IMR-90 (cell line): ENCODE measurements at regions not wholly inside any gene's neighbourhood (a gene's known extent, or its start where the extent isn't known, plus 50 kb on each side); places are given as distances from the start of the nearest gene placed in this dataset.

Source experiments
- ATAC-seq: fragments of 200-7000 bp; cut with Tn5 transposase; 2 replicates; pipeline ENCODE4 v1.9.1; 2020; ENCODE audit warnings: low read depth, mild to moderate bottlenecking, moderate library complexity
- BruUV-seq: library from RNA; stranded (reverse); fragments of 400-500 nt; replicated peaks from 2 replicates; lab custom pipeline; 2021; lab: Mats Ljungman, UMichigan
- CTCF ChIA-PET: fragments of 300-600 bp; formaldehyde crosslinking; extraction: SDS; loops from one replicate; lab custom pipeline; 2021; ENCODE audit warnings: antibody characterized with exemption; lab: Yijun Ruan, JAX
- POLR2A ChIA-PET: fragments of 300-600 bp; sonication (Branson Sonifier 250); formaldehyde crosslinking; loops from one replicate; lab custom pipeline; 2022; ENCODE audit warnings: antibody characterized with exemption; ENCODE audit not compliant: unreplicated experiment; lab: Charles Lee
- DNase-seq: peaks from one replicate; pipeline ENCODE4 v3.0.0; 2013
- H2AFZ ChIP-seq: replicated peaks from 2 replicates; pipeline ENCODE3; 2013; ENCODE audit warnings: low read length, mild to moderate bottlenecking; ENCODE audit not compliant: poor library complexity
- H2AK5ac ChIP-seq: 2 replicates; pipeline ENCODE4 v1.6.1; 2013; ENCODE audit warnings: low read depth, low read length, inconsistent platforms
- H2AK9ac ChIP-seq: replicated peaks from 2 replicates; pipeline ENCODE3; 2013; ENCODE audit warnings: mild to moderate bottlenecking, low read depth, low read length, moderate library complexity; ENCODE audit not compliant: poor library complexity
- H2BK120ac ChIP-seq: 2 replicates; pipeline ENCODE4 v1.6.1; 2013; ENCODE audit warnings: low read depth, low read length, inconsistent platforms
- H2BK15ac ChIP-seq: 3 replicates; pipeline ENCODE4 v1.6.1; 2013; ENCODE audit warnings: low read depth, low read length, inconsistent platforms
- H2BK20ac ChIP-seq: 2 replicates; pipeline ENCODE4 v1.6.1; 2013; ENCODE audit warnings: low read depth, mild to moderate bottlenecking, inconsistent platforms, low read length, moderate library complexity
- H2BK5ac ChIP-seq: 2 replicates; pipeline ENCODE4 v1.6.1; 2013; ENCODE audit warnings: mild to moderate bottlenecking, low read depth, low read length, inconsistent platforms; ENCODE audit not compliant: poor library complexity, severe bottlenecking
- H3K14ac ChIP-seq: replicated peaks from 2 replicates; pipeline ENCODE4 v1.6.1; 2013; ENCODE audit warnings: low read depth, low read length, inconsistent platforms
- H3K18ac ChIP-seq: 2 replicates; pipeline ENCODE4 v1.6.1; 2013; ENCODE audit warnings: low read depth, low read length, control low read depth
- H3K23ac ChIP-seq: 2 replicates; pipeline ENCODE4 v1.6.1; 2013; ENCODE audit warnings: low read depth, low read length, inconsistent platforms
- H3K27ac ChIP-seq: 2 replicates; pipeline ENCODE4 v1.5.1; 2013; ENCODE audit warnings: mild to moderate bottlenecking, control low read depth, low read length; ENCODE audit not compliant: insufficient read depth
- H3K27me3 ChIP-seq: 2 replicates; pipeline ENCODE4 v1.6.1; 2013; ENCODE audit warnings: low read length; ENCODE audit not compliant: control insufficient read depth, insufficient read depth
- H3K36me3 ChIP-seq: 2 replicates; pipeline ENCODE4 v1.6.1; 2013; ENCODE audit warnings: low read length, mixed read lengths; ENCODE audit not compliant: control insufficient read depth, insufficient read depth
- H3K4ac ChIP-seq: 2 replicates; pipeline ENCODE4 v1.6.1; 2013; ENCODE audit warnings: low read depth, low read length, inconsistent platforms
- H3K4me1 ChIP-seq: 2 replicates; pipeline ENCODE4 v1.6.1; 2013; ENCODE audit warnings: low read length, mixed read lengths; ENCODE audit not compliant: control insufficient read depth, insufficient read depth
- H3K4me2 ChIP-seq: 2 replicates; pipeline ENCODE4 v1.6.1; 2013; ENCODE audit warnings: low read depth, mild to moderate bottlenecking, control low read depth, low read length, moderate library complexity
- H3K4me3 ChIP-seq: 2 replicates; pipeline ENCODE4 v1.5.1; 2013; ENCODE audit warnings: low read depth, mild to moderate bottlenecking, control low read depth, low read length, moderate library complexity; ENCODE audit not compliant: insufficient read depth
- H3K56ac ChIP-seq: 2 replicates; pipeline ENCODE4 v1.6.1; 2013; ENCODE audit warnings: low read length, inconsistent platforms; ENCODE audit not compliant: insufficient read depth; ENCODE audit errors: extremely low read depth
- H3K79me1 ChIP-seq, 2 experiments: 2 replicates each; pipeline ENCODE4 v1.6.1; 2013; ENCODE audit warnings: low read length in 2 of 2, inconsistent platforms in 1 of 2, low read depth in 1 of 2
- H3K9ac ChIP-seq: 2 replicates; pipeline ENCODE4 v1.6.1; 2013; ENCODE audit warnings: low read depth, low read length, control low read depth
- H3K9me1 ChIP-seq: 2 replicates; pipeline ENCODE4 v1.6.1; 2013; ENCODE audit warnings: low read length, inconsistent platforms; ENCODE audit not compliant: insufficient read depth
- H3K9me3 ChIP-seq: 2 replicates; pipeline ENCODE4 v1.6.1; 2013; ENCODE audit warnings: low read length; ENCODE audit not compliant: control insufficient read depth, insufficient read depth
- H4K20me1 ChIP-seq: 2 replicates; pipeline ENCODE4 v1.6.1; 2013; ENCODE audit warnings: low read length, inconsistent platforms; ENCODE audit not compliant: insufficient read depth
- H4K5ac ChIP-seq: 2 replicates; pipeline ENCODE4 v1.6.1; 2013; ENCODE audit warnings: mild to moderate bottlenecking, low read depth, low read length, control low read depth
- H4K8ac ChIP-seq, 2 experiments: 2 replicates each; pipeline ENCODE4 v1.6.1; 2013; ENCODE audit warnings: low read depth in 2 of 2, low read length in 2 of 2, control low read depth in 1 of 2, inconsistent platforms in 1 of 2
- H4K91ac ChIP-seq: 2 replicates; pipeline ENCODE4 v1.6.1; 2013; ENCODE audit warnings: low read depth, low read length, inconsistent platforms; ENCODE audit not compliant: insufficient read depth
- BHLHE40 ChIP-seq: fragments of 150-350 bp; IDR thresholded peaks from 2 replicates; pipeline ENCODE4 v1.6.1; 2016; ENCODE audit warnings: mild to moderate bottlenecking, low read depth, low read length
- CEBPB ChIP-seq: IDR thresholded peaks from 2 replicates; pipeline ENCODE4 v1.6.1; 2012; ENCODE audit warnings: low read depth, low read length, improper control_type of control experiment
- CHD1 ChIP-seq: IDR thresholded peaks from 2 replicates; pipeline ENCODE4 v1.6.1; 2012; ENCODE audit warnings: low read depth, low read length, improper control_type of control experiment
- MAFK ChIP-seq: IDR thresholded peaks from 2 replicates; pipeline ENCODE4 v1.6.1; 2012; ENCODE audit warnings: low read depth, low read length, improper control_type of control experiment
- MAZ ChIP-seq: IDR thresholded peaks from 2 replicates; pipeline ENCODE4 v1.6.1; 2012; ENCODE audit warnings: low read depth, mild to moderate bottlenecking, low read length, improper control_type of control experiment, moderate library complexity, borderline replicate concordance
- MXI1 ChIP-seq: IDR thresholded peaks from 2 replicates; pipeline ENCODE4 v1.6.1; 2012; ENCODE audit warnings: low read depth, mild to moderate bottlenecking, low read length, moderate library complexity, borderline replicate concordance
- POLR2A ChIP-seq: IDR thresholded peaks from 2 replicates; pipeline ENCODE4 v1.6.1; 2012; ENCODE audit warnings: mild to moderate bottlenecking, low read depth, low read length
- RAD21 ChIP-seq: IDR thresholded peaks from 2 replicates; pipeline ENCODE4 v1.6.1; 2012; ENCODE audit warnings: low read length, improper control_type of control experiment
- RCOR1 ChIP-seq: IDR thresholded peaks from 2 replicates; pipeline ENCODE4 v1.6.1; 2012; ENCODE audit warnings: mild to moderate bottlenecking, low read length, improper control_type of control experiment; ENCODE audit not compliant: insufficient replicate concordance
- RFX5 ChIP-seq: IDR thresholded peaks from 2 replicates; pipeline ENCODE4 v1.8.0; 2012; ENCODE audit warnings: low read depth, mild to moderate bottlenecking, low read length, moderate library complexity
- WGBS, 2 experiments: methylation state at CpG; one replicate each; pipeline versions ENCODE4 v1.1.5 to v1.1.7; 2013; ENCODE audit warnings: missing lambda C conversion rate in 2 of 2; ENCODE audit not compliant: insufficient read length in 1 of 2; ENCODE audit errors: extremely low coverage in 2 of 2; 5-methylcytosine and 5-hydroxymethylcytosine counted together
- dilution Hi-C: fragments of 300-500 bp; cut with HindIII; formaldehyde crosslinking; loops from one replicate; pipeline ENCODE4 v1.14.3; 2018; ENCODE audit warnings: low sequenced_read_pairs; ENCODE audit not compliant: unreplicated experiment
- in situ Hi-C: fragments of 300-500 bp; cut with MboI; formaldehyde crosslinking; loops from 3 replicates; pipeline ENCODE4 v1.14.3; 2019; ENCODE audit warnings: low sequenced_read_pairs, inconsistent platforms, mixed read lengths
- intact Hi-C: fragments of 100-400 bp; cut with micrococcal nuclease; formaldehyde crosslinking; loops from 2 replicates; pipeline ENCODE4 v1.10.0; 2022
- TF ChIP-seq, protein P1 (sequence below): conservative IDR thresholded peaks from 2 replicates; pipeline ENCODE4 v1.5.1; 2012; ENCODE audit warnings: mild to moderate bottlenecking, low read depth, low read length, improper control_type of control experiment
- TF ChIP-seq, protein P2 (sequence below): fragments of 150-350 bp; IDR thresholded peaks from 2 replicates; pipeline ENCODE4 v1.6.1; 2017; ENCODE audit warnings: mild to moderate bottlenecking, antibody characterized with exemption, low read length, low read depth
- TF ChIP-seq, protein P3 (sequence below): fragments of 150-350 bp; IDR thresholded peaks from 2 replicates; pipeline ENCODE4 v1.6.1; 2016; ENCODE audit warnings: low read depth, mild to moderate bottlenecking, low read length, moderate library complexity, borderline replicate concordance

DNA sequence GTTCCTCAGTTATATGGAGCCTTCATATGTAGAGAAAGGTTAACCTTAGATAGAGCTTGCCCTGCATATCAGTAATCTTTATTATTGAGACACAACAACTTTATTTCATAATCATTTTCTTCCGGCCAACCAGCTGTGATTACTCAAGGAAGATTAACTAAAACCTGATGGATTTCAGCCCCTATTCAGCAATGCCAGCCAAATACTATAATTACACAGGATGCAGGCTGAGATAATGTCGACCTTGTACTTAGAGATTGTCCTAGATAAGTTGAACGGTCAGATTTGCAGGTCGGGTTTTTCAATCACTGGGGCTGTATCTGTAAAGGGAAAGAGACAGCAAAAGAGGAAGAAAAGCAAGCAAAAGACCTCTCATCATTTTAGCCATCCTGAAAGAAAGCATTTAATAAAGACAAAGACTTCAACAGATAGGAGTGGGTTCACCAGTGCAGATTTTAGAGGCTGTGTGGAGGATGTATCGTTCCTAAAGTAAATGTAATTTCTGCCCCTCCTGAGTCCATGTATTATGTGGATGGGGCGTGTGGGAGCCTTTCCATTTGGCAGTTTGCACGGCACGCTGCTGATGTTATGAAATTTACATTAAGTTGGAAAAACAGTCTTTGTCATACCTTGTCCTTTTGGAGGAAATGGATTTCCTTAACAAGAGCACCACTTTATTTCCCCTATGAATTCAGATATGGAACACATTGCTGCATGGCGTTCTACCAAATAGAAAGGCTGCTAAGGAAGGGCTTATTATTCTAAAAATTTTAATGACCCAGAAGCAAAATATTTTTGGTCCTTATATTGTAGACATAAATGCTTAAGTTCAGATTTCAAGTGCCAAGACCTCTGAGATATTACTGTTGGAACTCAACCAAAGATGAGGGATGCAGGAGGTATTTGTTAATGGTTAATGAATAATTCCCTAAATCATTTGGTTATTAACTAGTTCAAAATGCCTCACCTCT lies 496.7 kb downstream of the SPRY1 start:
- WGBS, 2 experiments = no CpG with 5 or more reads among the region's 9 CpGs
- intact Hi-C loops = no loop called here
- H3K14ac ChIP-seq = peak overlapping the region; percentile 23; the same call in 1 of the 2 replicates
- ATAC-seq (peak; percentile 21), DNase-seq (peak; percentile 34)
- no peak overlapping the region for H4K91ac ChIP-seq
- no peak overlapping the region for H3K4me3 ChIP-seq
- ChIA-PET CTCF (interaction anchor here (1.0 kb wide), 1 partner anchor 36 kb away, joined by 4 read pairs; no protein-coding TSS in a partner anchor), POLR2A (no interaction called here)
- no peak overlapping the region for H2BK5ac ChIP-seq
- peak overlapping the region; percentile 65 for H2AFZ ChIP-seq
- H3K9me3 ChIP-seq = no peaks in the 10 kb centered on the region
- no peaks in the 10 kb centered on the region for H3K27me3 ChIP-seq
- BruUV-seq = no TSS peak
- no peaks in the 10 kb centered on the region for H3K9me1 ChIP-seq
- no peak overlapping the region for H3K4ac ChIP-seq
- H3K9ac ChIP-seq = no peak overlapping the region
- no peaks in the 10 kb centered on the region for H3K36me3 ChIP-seq
- H3K4me2 ChIP-seq = peak overlapping the region; percentile 62
- H3K18ac ChIP-seq = peak overlapping the region; percentile 55
- H2BK15ac ChIP-seq = 0 out of 3 replicates have a peak overlapping the region, but pooled peaks have one; percentile 17
- H2BK20ac ChIP-seq = peak overlapping the region; percentile 4; the same call in 1 of the 2 replicates
- no peak overlapping the region; the same call in 1 of the 2 replicates for H4K5ac ChIP-seq
- H3K79me1 ChIP-seq = no peaks in the 10 kb centered on the region
- no peak overlapping the region for H3K56ac ChIP-seq
- H4K8ac ChIP-seq = 0 out of 4 replicates have a peak overlapping the region, but pooled peaks of 1 of the 2 experiments have one; percentile 53
- peaks cover 4% of the 10 kb centered on the region; the same call in 1 of the 2 replicates for H3K4me1 ChIP-seq
- no peaks in the 10 kb centered on the region for H4K20me1 ChIP-seq
- H3K27ac ChIP-seq = peak overlapping the region; percentile 36; the same call in 1 of the 2 replicates
- no peak overlapping the region for H2AK5ac ChIP-seq
- peak overlapping the region; percentile 28 for H3K23ac ChIP-seq
- dilution Hi-C loops = no loop called here
- no peak for TF ChIP-seq RFX5
- TF ChIP-seq RCOR1 = no peak
- TF ChIP-seq, protein P1, sequence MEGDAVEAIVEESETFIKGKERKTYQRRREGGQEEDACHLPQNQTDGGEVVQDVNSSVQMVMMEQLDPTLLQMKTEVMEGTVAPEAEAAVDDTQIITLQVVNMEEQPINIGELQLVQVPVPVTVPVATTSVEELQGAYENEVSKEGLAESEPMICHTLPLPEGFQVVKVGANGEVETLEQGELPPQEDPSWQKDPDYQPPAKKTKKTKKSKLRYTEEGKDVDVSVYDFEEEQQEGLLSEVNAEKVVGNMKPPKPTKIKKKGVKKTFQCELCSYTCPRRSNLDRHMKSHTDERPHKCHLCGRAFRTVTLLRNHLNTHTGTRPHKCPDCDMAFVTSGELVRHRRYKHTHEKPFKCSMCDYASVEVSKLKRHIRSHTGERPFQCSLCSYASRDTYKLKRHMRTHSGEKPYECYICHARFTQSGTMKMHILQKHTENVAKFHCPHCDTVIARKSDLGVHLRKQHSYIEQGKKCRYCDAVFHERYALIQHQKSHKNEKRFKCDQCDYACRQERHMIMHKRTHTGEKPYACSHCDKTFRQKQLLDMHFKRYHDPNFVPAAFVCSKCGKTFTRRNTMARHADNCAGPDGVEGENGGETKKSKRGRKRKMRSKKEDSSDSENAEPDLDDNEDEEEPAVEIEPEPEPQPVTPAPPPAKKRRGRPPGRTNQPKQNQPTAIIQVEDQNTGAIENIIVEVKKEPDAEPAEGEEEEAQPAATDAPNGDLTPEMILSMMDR = no peak
- TF ChIP-seq MAZ = no peak
- TF ChIP-seq BHLHE40 = no peak
- TF ChIP-seq RAD21 = no peak
- TF ChIP-seq, protein P2, sequence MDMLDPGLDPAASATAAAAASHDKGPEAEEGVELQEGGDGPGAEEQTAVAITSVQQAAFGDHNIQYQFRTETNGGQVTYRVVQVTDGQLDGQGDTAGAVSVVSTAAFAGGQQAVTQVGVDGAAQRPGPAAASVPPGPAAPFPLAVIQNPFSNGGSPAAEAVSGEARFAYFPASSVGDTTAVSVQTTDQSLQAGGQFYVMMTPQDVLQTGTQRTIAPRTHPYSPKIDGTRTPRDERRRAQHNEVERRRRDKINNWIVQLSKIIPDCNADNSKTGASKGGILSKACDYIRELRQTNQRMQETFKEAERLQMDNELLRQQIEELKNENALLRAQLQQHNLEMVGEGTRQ = no peak
- no peak for TF ChIP-seq CHD1
- TF ChIP-seq CEBPB = no peak
- TF ChIP-seq, protein P3, sequence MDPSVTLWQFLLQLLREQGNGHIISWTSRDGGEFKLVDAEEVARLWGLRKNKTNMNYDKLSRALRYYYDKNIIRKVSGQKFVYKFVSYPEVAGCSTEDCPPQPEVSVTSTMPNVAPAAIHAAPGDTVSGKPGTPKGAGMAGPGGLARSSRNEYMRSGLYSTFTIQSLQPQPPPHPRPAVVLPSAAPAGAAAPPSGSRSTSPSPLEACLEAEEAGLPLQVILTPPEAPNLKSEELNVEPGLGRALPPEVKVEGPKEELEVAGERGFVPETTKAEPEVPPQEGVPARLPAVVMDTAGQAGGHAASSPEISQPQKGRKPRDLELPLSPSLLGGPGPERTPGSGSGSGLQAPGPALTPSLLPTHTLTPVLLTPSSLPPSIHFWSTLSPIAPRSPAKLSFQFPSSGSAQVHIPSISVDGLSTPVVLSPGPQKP = no peak
- TF ChIP-seq MXI1 = no peak
- no peak for TF ChIP-seq POLR2A
- no peak for TF ChIP-seq MAFK
- H2AK9ac ChIP-seq = no peak overlapping the region
- in situ Hi-C loops = no loop called here
- peak overlapping the region; percentile 16; the same call in 1 of the 2 replicates for H2BK120ac ChIP-seq
